Activated CD4-positive, alpha-beta T cell treated with anti-CD3 and anti-CD28 coated beads, Interleukin-2, amount 50 U/mL, for 48 hours (primary cell): ENCODE measurements at regions not wholly inside any gene's neighbourhood (a gene's known extent, or its start where the extent isn't known, plus 50 kb on each side); places are given as distances from the start of the nearest gene placed in this dataset.
"Not testable (repeated sequence)": the region's sequence is repeated elsewhere in the genome, so short reads cannot be mapped to it uniquely, and the experiment has no call there.

ENCODE experiments used
- DNase-seq, 2 experiments: peaks; one replicate each; pipeline ENCODE4 v3.0.0-alpha.2; 2020

DNA sequence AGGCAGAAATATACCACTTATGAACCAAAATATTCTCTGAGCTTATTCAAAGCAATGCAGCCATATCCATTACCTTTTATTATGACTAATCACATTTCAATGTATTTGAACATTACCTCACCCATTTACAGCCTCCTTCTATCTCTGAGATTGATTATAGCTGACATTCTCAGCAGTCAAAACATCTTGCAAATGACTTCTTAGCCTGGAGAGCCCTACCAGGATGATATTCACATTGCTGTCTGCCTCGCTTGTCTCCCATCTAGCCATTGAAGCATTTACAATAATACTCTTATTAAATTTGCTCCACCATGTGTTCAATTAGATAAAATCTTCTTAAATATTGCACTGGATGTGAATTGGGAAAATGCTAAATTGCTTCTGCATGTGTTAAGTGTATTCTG lies 1879.9 kb upstream of the ACO1 start:
- DNase-seq = no peak

DNA sequence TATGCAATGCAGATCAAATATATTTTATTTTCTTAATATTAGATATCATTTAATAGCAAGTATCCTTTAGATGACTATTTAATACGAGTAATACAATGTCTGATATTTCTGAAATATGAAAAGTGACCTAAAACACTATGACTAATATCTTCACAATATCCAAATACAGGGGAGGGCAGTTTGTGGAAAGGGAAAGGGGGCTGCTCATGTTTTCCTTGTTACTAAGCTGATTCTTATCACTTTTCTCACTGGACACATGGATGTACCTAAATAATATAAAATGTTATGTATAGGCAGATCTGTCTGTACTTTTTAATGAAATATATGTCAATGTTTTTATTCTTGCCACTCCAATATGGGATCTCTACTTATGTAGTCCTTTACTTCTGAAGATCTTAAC lies 1879.1 kb upstream of the ACO1 start:
- DNase-seq = no peak

DNA sequence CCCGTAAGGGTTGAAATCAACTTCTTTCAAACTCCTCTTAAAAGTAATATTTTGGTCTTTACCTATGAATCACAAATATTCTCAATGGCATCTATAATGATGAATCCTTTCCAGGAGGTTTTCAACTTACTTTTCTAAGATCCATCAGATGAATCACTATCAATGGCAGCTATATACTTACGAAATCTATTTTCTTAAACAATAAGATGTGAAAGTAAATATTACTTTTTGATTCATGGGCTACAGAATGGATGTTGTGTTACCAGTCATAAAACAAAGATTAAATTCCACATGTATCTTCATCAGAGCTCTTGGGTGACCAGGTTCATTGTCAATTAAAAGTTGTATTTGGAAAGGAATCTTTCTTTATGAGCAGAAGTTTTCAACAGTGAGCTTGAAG lies 1877.7 kb upstream of the ACO1 start:
- no peak for DNase-seq

DNA sequence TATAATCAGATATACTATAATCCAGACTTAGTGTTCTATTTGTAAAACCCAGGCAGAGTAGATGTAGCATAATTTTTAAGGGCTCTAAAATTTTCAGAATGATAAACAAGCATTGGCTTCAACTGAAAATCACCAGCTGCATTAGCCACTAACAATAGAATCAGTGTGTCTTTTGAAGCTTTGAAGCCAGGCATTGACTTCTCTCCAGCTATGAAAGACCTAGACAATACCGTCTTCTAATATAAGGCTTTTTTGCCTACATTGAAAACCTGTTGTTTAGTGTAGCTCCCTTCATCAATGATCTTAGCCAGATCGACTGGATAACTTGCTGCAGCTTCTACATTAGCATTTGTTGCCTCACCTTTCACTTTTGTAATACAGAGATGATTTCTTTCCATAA lies 1877.3 kb upstream of the ACO1 start:
- no peak for DNase-seq

DNA sequence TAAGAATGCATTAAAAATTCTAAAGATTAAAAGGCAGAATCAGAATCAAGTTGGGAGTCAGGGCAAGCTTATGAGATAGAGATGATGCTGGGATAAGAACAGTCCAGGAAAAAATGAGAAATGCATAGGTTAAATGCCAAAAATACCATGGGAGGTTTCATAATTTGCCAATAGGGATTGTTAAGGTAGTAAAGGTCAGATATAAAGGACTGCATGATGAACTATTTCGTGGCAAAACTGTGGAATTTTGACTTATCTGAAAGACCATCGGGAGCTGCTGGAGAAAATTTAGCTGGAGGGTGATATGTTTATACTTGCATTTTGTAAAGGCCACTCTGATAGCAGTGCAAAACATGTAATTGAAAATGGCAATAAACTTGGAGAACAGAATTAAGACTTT lies 1872.8 kb upstream of the ACO1 start:
- no peak for DNase-seq

DNA sequence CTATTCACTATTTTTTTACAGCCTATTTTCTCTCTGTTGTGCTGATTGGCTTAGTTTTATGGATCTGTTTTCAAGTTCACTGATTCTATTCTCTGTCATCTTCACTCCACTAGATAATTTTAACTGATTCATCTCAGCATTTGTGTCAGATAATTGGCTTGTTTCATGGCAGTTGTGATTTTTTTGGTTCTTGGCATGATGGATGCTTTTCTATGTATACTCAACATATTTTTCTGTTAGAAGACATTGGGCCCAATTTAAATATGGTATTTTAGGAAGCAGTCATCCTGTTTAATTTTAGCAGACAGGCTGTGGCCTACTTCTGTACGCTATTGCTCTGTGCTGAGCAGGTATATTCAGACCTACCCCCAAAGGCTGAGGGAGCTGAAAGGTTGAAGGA lies 1865.3 kb upstream of the ACO1 start:
- DNase-seq = no peak

DNA sequence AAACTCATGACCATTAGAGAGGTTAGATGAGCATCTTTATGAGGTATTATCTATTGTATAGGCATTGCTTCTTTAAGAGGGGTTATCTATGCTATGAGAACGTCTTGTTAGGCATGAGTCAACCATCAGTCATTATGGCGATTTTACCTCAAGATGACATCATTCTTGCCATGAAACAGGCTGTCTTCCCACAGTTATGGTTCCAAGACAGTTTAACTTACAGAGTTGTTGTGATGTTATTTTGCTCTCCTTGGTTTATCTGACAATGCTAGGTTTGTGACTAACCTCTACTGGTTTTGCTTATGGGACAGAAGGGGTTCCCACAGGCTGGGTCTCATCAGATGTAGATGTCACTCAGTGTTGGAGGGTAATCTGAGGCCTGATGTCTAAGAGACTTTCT lies 1864.7 kb upstream of the ACO1 start:
- no peak for DNase-seq

DNA sequence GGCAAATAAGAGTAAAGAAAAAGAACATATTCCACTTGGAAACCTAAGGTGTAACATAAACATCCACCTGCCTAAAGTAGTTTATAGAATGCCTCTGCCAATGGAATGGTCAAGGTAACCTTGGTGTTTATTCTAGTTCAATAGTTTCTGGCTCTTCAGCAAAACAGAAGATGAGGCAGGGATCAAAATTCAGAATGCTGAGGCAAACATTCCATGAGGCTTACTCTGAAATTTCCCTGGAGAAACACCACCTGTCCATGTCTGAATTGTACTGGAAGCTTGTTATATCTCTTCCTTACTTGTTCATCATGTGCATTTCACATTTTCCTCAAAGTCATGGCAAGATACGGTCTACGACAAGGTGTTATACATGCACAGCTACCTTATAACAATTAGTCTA lies 1862.4 kb upstream of the ACO1 start:
- DNase-seq = no peak

DNA sequence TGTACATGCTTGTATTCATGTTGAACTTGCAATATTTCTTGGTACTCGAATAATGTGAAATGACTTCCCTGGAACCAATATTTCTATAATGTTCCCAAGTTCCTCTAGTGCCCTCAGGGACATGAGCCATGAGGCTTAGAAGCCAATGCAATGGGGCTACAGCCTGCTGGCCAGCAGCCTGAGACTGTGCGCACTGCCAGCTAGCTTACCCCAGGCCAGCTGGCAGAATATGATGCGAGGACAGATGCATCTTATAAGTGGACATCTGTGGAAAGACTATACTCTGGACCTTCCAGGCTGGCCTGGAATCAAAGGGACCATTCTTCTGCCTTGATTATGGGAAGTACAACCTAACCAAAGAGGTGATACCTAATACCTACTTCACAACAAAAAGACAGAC lies 1862.0 kb upstream of the ACO1 start:
- DNase-seq = no peak

DNA sequence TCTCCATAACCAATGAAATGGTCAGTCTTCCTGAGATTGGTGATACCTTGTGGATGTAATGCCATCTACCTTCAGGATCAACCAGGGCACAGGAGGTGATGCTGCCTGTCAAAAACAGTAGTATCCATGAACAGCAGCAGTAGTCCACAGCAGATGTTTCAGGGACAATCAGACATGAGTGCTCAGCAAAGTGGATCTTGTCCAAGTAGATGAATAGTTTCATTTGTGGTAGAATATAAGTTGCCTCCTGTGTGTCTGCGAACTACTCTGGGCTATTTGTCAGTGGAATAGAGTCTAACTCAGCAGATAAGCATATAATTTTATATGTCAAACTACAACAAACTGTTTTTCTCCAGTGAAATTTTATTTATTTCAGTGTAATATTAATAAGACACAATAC lies 1860.1 kb upstream of the ACO1 start:
- DNase-seq = no peak

DNA sequence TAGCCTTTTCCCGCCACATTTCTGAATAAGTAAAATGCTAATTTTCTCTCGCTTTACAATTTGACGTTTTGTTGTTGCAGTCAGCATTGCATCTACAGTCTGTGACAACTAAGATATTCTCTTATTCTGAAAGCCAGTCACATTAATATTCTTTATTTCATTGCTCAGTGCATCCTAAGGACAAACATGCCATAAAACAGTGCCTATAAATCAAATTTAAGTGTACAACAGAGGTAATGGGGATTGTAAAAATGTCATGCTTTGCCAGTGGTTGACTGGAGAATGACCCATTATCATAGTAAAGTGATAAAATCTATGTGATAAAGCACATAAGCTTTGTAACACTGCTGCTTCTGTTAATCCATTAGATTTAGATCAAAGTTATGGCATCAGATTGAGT lies 1850.0 kb upstream of the ACO1 start:
- no peak for DNase-seq

DNA sequence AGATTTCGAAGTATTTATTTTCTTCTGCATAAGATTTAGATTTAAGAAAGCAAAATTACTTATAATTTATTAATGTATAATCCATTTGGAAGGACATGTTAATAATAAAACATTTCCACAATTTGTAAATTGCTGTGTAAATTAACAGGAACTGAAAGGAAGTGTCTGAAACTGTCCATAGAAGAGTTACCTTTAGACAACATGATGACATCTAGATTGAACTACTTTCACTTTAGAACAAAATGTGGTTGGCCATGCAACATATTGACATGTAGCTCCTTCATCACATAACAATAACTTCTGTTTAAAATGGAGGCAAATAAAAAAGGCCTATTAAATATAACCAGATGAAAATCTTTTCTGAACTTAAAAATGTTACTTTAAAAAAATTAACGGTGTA lies 1849.5 kb upstream of the ACO1 start:
- DNase-seq = no peak

DNA sequence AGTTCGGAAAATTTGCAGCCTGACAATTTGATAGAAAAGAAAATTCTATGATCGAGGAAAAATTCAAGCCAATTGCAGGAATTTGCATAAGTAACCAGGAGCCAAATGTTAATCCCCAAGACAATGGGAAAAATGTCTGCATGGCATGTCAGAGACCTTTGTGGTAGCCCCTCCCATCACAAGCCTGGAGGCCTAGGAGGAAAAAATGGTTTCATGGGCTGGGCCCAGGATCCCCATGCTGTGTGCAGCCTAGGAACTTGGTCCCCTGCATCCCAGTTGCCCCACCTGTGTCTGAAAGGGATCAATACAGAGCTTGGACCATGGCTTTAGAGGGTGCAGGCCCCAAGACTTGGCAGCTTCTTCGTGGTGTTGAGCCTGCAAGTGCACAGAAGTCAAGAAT lies 1847.9 kb upstream of the ACO1 start:
- no peak for DNase-seq

DNA sequence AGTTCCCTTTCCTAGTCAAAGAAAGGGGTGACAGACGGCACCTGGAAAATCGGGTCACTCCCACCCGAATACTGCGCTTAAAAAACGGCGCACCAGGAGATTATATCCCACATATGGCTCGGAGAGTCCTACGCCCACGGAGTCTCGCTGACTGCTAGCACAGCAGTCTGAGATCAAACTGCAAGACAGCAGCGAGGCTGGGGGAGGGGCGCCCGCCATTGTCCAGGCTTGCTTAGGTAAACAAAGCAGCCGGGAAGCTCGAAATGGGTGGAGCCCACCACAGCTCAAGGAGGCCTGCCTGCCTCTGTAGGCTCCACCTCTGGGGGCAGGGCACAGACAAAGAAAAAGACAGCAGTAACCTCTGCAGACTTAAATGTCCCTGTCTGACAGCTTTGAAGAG lies 1844.7 kb upstream of the ACO1 start:
- not testable (repeated sequence) for DNase-seq

DNA sequence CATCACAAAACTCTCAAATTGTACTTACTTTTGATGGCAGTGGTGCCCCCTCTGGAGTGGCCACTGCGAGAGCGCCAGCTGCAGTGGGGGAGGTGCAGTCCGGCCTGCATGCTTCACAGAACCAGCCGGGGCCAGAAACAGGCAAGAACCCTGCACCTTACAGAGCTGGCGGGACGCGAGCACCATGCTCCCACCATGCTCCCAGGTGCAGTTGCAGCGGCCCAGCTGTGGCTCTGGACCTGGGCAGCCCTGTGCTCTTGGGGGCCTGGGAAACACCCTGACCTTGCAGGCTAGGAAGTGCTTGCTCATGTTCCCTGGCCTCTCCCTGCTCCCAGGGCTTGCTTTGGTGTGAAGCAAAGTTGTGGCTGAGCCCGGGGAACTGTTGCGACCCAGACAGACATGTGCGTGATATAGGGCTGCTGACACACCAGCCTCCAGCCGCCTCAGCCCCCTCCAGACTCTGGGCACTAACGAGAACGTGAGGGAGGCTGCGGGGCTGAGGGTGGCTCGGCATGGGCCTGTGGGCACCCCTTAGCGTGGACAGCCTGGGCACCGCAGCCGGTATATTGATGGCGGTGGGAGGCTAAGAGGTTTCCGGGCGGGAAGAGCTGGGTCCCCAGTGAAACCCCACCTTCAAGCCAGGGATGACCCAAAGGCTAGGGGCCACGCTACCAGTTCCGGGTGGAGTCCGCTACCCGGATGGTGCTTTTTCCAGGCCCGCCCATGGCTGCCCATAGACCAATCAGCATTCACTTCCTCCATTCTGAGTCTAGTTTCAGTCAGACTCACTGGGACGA lies 1809.9 kb upstream of the ACO1 start:
- no peak for DNase-seq

DNA sequence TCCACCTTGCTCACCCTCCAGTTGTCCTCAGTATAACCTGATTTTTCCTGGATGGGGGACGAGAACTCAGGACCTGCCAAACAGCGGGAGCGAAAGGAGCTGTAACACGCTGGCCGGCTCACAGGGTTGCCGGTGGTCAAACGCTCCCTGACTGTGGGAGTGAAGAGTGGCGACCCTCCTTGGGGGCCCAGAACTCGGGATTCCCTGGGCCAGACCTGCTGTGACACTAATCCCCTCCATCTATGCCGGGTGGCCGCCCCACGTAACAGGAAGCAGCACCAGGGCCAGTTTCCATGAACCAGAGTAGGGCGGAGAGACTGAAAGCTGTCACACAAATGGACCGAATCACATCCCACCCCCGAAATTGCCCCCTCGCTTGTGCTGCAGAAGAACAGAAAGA lies 1809.2 kb upstream of the ACO1 start:
- DNase-seq = no peak

DNA sequence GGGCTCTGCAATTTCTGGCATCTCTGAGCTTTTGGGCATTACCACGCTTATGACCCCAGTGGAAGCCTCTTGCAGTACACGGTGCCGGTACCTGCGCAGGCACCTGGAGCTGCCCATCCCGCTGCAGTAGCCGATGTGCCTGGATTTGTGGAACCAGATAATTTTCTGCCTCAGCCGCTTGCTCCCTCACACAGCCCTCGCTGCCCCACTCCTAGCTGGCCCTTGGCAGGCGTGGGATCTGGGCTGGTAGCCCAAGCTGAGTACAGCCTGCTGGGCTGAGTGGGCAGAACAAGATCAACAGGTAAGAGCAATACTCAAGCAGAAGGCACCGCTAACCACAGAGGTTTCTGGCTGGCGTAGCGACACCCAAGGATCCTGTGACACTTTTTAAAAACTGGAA lies 1808.8 kb upstream of the ACO1 start:
- DNase-seq = no peak

DNA sequence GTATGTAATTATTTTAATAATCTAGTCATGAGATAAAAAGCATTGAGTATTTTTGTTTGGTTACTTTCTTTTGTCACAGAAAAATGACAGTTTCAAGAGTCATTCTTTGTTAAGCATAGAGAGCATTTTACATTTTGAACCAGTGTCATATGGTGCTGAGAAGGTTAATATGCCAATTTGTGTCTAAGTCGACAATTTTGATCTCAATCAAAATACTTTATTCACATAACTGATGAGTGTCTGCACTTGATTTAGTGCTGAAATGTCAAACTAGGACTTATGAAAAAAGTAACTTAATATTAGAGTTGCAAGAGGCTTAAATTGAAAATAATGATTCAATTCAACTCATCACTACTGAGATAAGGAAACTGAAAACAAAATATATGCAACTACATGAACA lies 1804.6 kb upstream of the ACO1 start:
- DNase-seq = no peak

DNA sequence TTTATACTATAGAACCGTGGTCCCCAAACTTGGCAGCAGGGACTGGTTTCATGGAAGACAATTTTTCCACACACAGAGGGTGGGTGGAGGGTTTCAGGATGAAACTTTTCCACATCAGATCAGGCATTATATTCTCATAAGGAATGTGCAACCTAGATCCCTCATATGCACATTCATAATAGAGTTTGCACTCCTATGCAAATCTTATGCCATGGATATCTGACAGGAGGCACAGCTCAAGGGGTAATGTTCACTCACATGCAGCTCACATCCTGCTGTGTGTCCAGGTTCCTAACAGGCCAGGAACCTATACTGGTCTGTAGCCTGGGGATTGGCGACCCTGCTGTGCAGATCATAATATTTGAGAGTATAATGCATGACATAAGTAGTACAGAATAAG lies 1802.2 kb upstream of the ACO1 start:
- no peak for DNase-seq

DNA sequence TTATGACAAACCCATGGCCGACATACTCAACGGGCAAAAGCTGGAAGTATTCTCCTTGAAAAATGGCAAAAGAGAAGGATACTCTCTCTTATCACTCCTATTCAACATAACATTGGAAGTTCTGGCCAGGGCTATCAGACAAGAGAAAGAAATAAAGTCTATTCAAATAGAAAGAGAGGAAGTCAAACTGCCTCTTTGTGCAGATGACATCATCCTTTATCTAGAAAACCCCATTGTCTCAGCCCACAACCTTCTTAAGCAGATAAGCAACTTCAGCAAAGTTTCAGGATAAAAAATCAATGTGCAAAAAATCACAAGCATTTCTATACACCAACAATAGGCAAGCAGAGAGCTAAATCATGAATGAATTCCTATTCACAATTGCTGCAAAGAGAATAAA lies 1799.9 kb upstream of the ACO1 start:
- DNase-seq = no peak

DNA sequence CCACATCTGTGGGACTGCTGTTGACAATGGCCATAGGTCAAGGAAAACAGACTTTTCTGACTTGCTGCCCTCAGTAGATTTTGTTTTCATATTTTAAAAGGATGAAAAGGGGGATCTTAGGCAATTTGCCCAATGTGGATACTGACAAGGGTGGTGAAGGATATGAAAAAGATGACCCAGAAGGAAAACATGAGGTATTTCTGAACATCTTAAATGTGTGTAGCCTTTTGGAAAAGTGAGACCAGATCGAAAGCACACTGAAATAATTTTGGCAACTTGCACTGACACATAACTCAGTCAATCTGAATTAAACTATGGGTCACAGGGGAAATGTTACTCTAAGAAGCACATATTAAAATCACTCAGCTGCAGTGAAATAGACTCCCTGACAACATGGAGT lies 1793.0 kb upstream of the ACO1 start:
- DNase-seq = no peak

DNA sequence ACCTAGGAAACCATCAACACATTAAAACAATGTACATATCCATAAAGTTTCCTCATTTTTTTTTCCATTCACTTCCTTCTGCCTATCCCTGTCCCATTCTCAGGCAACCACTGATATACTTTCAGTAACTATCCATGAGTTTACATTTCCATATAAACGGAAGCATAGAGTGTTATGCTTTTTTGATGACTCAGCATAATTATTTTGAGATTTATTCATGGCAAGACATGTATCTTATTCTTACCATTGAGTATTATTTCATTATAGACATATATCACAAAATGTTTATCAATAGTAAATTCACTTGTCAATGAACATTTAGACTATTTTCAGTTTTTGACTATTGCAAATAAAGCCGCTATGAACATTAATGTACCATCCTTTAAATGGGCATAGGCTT lies 1786.8 kb upstream of the ACO1 start:
- no peak for DNase-seq

DNA sequence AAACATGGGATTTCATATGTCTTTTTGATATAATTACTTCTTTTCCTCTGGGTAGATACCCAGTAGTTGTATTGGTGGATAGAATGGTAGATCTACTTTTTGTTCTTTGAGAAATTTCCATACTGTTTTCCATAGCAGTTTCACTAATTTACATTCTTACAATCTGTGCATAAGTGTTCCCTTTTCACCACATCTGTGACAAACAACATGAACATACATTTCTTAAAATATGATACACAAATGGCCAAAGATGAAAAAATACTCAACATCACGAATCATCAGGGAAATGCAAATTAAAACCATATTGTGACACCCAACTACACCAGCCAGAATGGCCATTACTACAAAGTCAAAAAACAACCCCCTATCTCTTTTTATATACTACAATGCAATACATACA lies 1778.5 kb upstream of the ACO1 start:
- DNase-seq = no peak

DNA sequence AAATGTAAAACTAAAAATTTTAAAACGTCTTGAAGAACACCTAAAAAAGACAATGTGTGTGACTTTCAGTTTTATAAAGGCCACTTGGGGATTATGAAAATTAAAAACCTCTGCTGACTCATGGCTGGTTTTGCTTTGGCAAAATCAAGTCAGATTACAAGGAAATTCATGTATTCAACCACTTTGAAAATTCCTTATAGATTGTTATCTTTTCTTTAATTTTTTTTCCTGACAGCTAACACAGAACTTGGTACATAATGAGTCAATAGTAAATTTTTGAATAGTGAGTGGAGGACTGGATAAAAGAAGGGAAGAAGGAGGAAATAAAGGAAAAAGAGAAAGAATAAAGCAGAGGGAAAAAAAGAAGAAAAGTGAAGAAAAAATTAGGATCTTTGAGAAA lies 1774.7 kb upstream of the ACO1 start:
- DNase-seq = no peak

DNA sequence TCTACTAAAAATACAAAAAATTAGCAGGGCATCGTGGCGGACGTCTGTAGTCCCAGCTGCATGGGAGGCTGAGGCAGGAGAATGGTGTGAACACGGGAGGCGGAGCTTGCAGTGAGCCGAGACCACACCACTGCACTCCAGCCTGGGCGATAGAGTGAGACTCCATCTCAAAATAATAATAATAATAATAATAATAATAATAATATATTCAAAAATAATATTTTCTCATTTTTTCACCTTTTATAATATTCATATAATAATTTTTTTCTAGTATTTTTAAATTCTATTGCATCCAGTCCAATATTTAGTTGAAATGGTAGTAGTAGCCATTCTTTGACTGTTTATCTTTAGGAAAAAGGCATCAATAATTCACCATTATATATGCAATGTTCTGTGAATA lies 1767.7 kb upstream of the ACO1 start:
- not testable (repeated sequence) for DNase-seq

DNA sequence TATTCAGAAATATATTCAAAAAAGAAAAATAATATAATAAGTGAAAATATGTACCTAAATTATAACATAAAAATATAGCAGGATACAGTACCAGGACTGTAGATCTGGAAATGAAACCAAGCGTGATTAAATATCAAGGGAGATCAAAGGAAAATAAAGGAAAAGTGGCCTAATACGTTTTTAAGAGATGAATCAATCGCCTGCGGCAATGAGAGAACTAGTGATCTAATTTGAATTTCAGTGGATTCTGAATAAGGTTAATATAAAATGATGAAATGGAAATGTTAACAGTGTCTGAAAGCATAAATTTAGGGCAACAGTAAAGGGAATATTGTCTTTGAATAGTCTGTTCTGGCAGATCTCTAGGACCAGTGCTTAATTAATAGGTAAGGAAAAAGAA lies 1761.9 kb upstream of the ACO1 start:
- no peak for DNase-seq
